Small intestine (tissue), 7 donors: ENCODE measurements at regions not wholly inside any gene's neighbourhood (a gene's known extent, or its start where the extent isn't known, plus 50 kb on each side); places are given as distances from the start of the nearest gene placed in this dataset.

Experiments
- DNase-seq, 2 donors: peaks; one replicate each; pipeline versions ENCODE4 v3.0.0 to v3.0.0-alpha.2; 2013
- FAIRE-seq: peaks from 2 replicates; lab custom pipeline; 2012; peaks lifted over from hg19 to GRCh38; lab: Jason Lieb, UNC
- H3K27ac ChIP-seq, 3 donors: one replicate each; pipeline ENCODE4 v1.5.1; 2013; ENCODE audit warnings: low read length in 2 of 3, mild to moderate bottlenecking in 2 of 3, control low read depth in 1 of 3, inconsistent platforms in 1 of 3, low read depth in 1 of 3, moderate library complexity in 1 of 3
- H3K27me3 ChIP-seq, 3 donors: one replicate each; pipeline ENCODE4 v1.6.1; 2013; ENCODE audit warnings: low read length in 3 of 3, inconsistent platforms in 1 of 3; ENCODE audit not compliant: control insufficient read depth in 3 of 3, insufficient read depth in 3 of 3
- H3K36me3 ChIP-seq, 3 donors: one replicate each; pipeline ENCODE4 v1.6.1; 2013; ENCODE audit warnings: low read length in 3 of 3, inconsistent platforms in 1 of 3, low read depth in 1 of 3, mild to moderate bottlenecking in 1 of 3, moderate library complexity in 1 of 3; ENCODE audit not compliant: control insufficient read depth in 3 of 3, insufficient read depth in 2 of 3
- H3K4me1 ChIP-seq, 3 donors: one replicate each; pipeline ENCODE4 v1.6.1; 2013; ENCODE audit warnings: low read length in 2 of 3, inconsistent platforms in 1 of 3, low read depth in 1 of 3, mild to moderate bottlenecking in 1 of 3, moderate library complexity in 1 of 3; ENCODE audit not compliant: control insufficient read depth in 3 of 3, insufficient read depth in 2 of 3
- H3K4me3 ChIP-seq, 3 donors: one replicate each; pipeline ENCODE4 v1.5.1; 2013; ENCODE audit warnings: low read length in 3 of 3, control low read depth in 1 of 3, inconsistent platforms in 1 of 3, low read depth in 1 of 3, mild to moderate bottlenecking in 1 of 3, moderate library complexity in 1 of 3
- H3K9me3 ChIP-seq, 2 donors: one replicate each; pipeline ENCODE4 v1.6.1; 2013; ENCODE audit warnings: low read depth in 1 of 2, low read length in 1 of 2; ENCODE audit not compliant: control insufficient read depth in 2 of 2, insufficient read depth in 1 of 2
- WGBS, 3 donors: extraction: QIAGEN DNeasy Blood & Tissue Kit; methylation state at CpG; one replicate each; pipeline ENCODE4 v1.1.7; 2013; 5-methylcytosine and 5-hydroxymethylcytosine counted together
- donor health status: healthy with polysubstance abuse.
- donor health status: control.
- donor health status: control.
- donor health status: Bipolar disorder and iron deficiency.
- donor health status: healthy.

GRCh38 chr10:121073728-121074127, 222.6 kb downstream of the WDR11 start:
- peaks cover 0 to 29% (median 2%) of the 10 kb centered on the region in 3 donors for H3K4me1 ChIP-seq
- 86 to 90% (median 88%) methylated on average over 5 of the region's 5 CpGs for WGBS, 3 donors
- H3K27ac ChIP-seq, result no peak overlapping the region
- H3K9me3 ChIP-seq, result no peaks in the 10 kb centered on the region
- DNase-seq (no peak), FAIRE-seq (no peak)
- no peaks in the 10 kb centered on the region for H3K27me3 ChIP-seq
- no peak overlapping the region for H3K4me3 ChIP-seq
- H3K36me3 ChIP-seq, result no peaks in the 10 kb centered on the region

GRCh38 chr10:121076776-121077715, 225.9 kb downstream of the WDR11 start:
- 61 to 65% (median 65%) methylated on average over 12 of the region's 12 CpGs for WGBS, 3 donors
- Histone ChIP-seq H3K27me3 (no peaks in the 10 kb centered on the region), H3K9me3 (no peaks in the 10 kb centered on the region), H3K27ac (no peak overlapping the region), H3K36me3 (no peaks in the 10 kb centered on the region), H3K4me3 (no peak overlapping the region), H3K4me1 (peaks cover 2 to 43% (median 2%) of the 10 kb centered on the region in 3 donors)
- DNase-seq (no peak), FAIRE-seq (no peak)

- FAIRE-seq, result no peak
- DNase-seq, result no peak
- WGBS, 3 donors, result 36 to 58% (median 46%) methylated on average over 8 of the region's 8 CpGs
Measured at GRCh38 chr10:121078036-121078435, 226.9 kb downstream of the WDR11 start.

GRCh38 chr10:121078672-121079102, 227.5 kb downstream of the WDR11 start:
- no peaks in the 10 kb centered on the region for H3K36me3 ChIP-seq
- no peak overlapping the region for H3K4me3 ChIP-seq
- H3K27ac ChIP-seq, result peak overlapping the region in 2 of 3 donors; percentile 4 to 82
- peaks cover 0 to 43% (median 2%) of the 10 kb centered on the region in 3 donors for H3K4me1 ChIP-seq
- no peaks in the 10 kb centered on the region for H3K9me3 ChIP-seq
- DNase-seq (peak in 1 of 2 donors; percentile 46), FAIRE-seq (no peak)
- 18 to 56% (median 36%) methylated on average over 8 of the region's 8 CpGs for WGBS, 3 donors
- no peaks in the 10 kb centered on the region for H3K27me3 ChIP-seq

More at GRCh38 chr10:121078036-121078435, 226.9 kb downstream of the WDR11 start:
- no peaks in the 10 kb centered on the region for H3K27me3 ChIP-seq
- H3K27ac ChIP-seq, result no peak overlapping the region
- no peaks in the 10 kb centered on the region for H3K9me3 ChIP-seq
- no peaks in the 10 kb centered on the region for H3K36me3 ChIP-seq
- peaks cover 0 to 43% (median 2%) of the 10 kb centered on the region in 3 donors for H3K4me1 ChIP-seq
- no peak overlapping the region for H3K4me3 ChIP-seq

GRCh38 chr10:121079226-121079625, 228.1 kb downstream of the WDR11 start:
- no peak for FAIRE-seq
- WGBS, 3 donors, result 13 to 44% (median 20%) methylated on average over 6 of the region's 6 CpGs
- peak; percentile 83 to 87 for DNase-seq
- peak overlapping the region in 2 of 3 donors; percentile 4 to 82 for H3K27ac ChIP-seq
- no peaks in the 10 kb centered on the region for H3K27me3 ChIP-seq
- no peaks in the 10 kb centered on the region for H3K9me3 ChIP-seq
- peaks cover 0 to 43% (median 2%) of the 10 kb centered on the region in 3 donors for H3K4me1 ChIP-seq
- no peaks in the 10 kb centered on the region for H3K36me3 ChIP-seq
- no peak overlapping the region for H3K4me3 ChIP-seq

- peak; percentile 84 to 87 for DNase-seq
- WGBS, 3 donors, result 12 to 26% (median 12%) methylated on average over 7 of the region's 7 CpGs
Measured at GRCh38 chr10:121080281-121080891, 229.2 kb downstream of the WDR11 start.

GRCh38 chr10:121081306-121081705, 230.1 kb downstream of the WDR11 start:
- H3K4me1 ChIP-seq, result peaks cover 0 to 43% (median 2%) of the 10 kb centered on the region in 3 donors
- no peaks in the 10 kb centered on the region for H3K27me3 ChIP-seq
- no peak overlapping the region for H3K4me3 ChIP-seq
- WGBS, 3 donors, result 75 to 86% (median 84%) methylated on average over 3 of the region's 3 CpGs
- peak overlapping the region in 1 of 3 donors; percentile 82 for H3K27ac ChIP-seq
- DNase-seq (no peak), FAIRE-seq (no peak)
- no peaks in the 10 kb centered on the region for H3K36me3 ChIP-seq
- H3K9me3 ChIP-seq, result no peaks in the 10 kb centered on the region

More at GRCh38 chr10:121080281-121080891, 229.2 kb downstream of the WDR11 start:
- H3K4me1 ChIP-seq, result peaks cover 0 to 43% (median 2%) of the 10 kb centered on the region in 3 donors
- H3K4me3 ChIP-seq, result no peak overlapping the region
- no peak for FAIRE-seq
- H3K27ac ChIP-seq, result peak overlapping the region in 2 of 3 donors; percentile 8 to 82
- no peaks in the 10 kb centered on the region for H3K9me3 ChIP-seq
- no peaks in the 10 kb centered on the region for H3K36me3 ChIP-seq
- no peaks in the 10 kb centered on the region for H3K27me3 ChIP-seq

GRCh38 chr10:121082984-121083383, 231.8 kb downstream of the WDR11 start:
- no peak overlapping the region for H3K4me3 ChIP-seq
- no peaks in the 10 kb centered on the region for H3K27me3 ChIP-seq
- H3K4me1 ChIP-seq, result peaks cover 0 to 32% (median 2%) of the 10 kb centered on the region in 3 donors
- no peaks in the 10 kb centered on the region for H3K36me3 ChIP-seq
- FAIRE-seq (no peak), DNase-seq (no peak)
- 88 to 94% (median 91%) methylated on average over 3 of the region's 3 CpGs for WGBS, 3 donors
- no peak overlapping the region for H3K27ac ChIP-seq
- H3K9me3 ChIP-seq, result no peaks in the 10 kb centered on the region
